ENCODE measurements at regions not wholly inside any gene's neighbourhood (a gene's known extent, or its start where the extent isn't known, plus 50 kb on each side); places are given as distances from the start of the nearest gene placed in this dataset.

GRCh38 chr3:194769020-194769643 lies 83.4 kb downstream of the FAM43A start:
- peak; percentile 93 for DNase-seq (ENCODE audit: low read depth)

- DNase-seq (ENCODE audit: low read depth): no peak
These were observed 86.7 kb downstream of the FAM43A start for GRCh38 chr3:194772241-194773000.

GRCh38 chr3:194773216-194773615 lies 87.5 kb downstream of the FAM43A start:
- DNase-seq (ENCODE audit: low read depth): no peak

GRCh38 chr3:194773771-194774455 lies 88.2 kb downstream of the FAM43A start:
- no peak for DNase-seq (ENCODE audit: low read depth)

- no peak for DNase-seq (ENCODE audit: low read depth)
These were observed 89.6 kb downstream of the FAM43A start for GRCh38 chr3:194775266-194775665.

- DNase-seq (ENCODE audit: low read depth): no peak
These were observed 90.0 kb downstream of the FAM43A start for GRCh38 chr3:194775731-194776130.

GRCh38 chr3:194777729-194778128 lies 92.0 kb downstream of the FAM43A start:
- peak; percentile 62 for DNase-seq (ENCODE audit: low read depth)

- peak; percentile 68 for DNase-seq (ENCODE audit: low read depth)
These were observed 94.1 kb downstream of the FAM43A start for GRCh38 chr3:194779729-194780224.

GRCh38 chr3:194780706-194781105 lies 95.0 kb downstream of the FAM43A start:
- no peak for DNase-seq (ENCODE audit: low read depth)

GRCh38 chr3:194781617-194782016 lies 95.9 kb downstream of the FAM43A start:
- no peak for DNase-seq (ENCODE audit: low read depth)

- DNase-seq (ENCODE audit: low read depth): peak; percentile 60
These were observed 97.2 kb downstream of the FAM43A start for GRCh38 chr3:194782698-194783404.

- DNase-seq (ENCODE audit: low read depth): no peak
These were observed 98.7 kb downstream of the FAM43A start for GRCh38 chr3:194784361-194784760.

- DNase-seq (ENCODE audit: low read depth): no peak
These were observed 99.6 kb downstream of the FAM43A start for GRCh38 chr3:194785315-194785714.

- no peak for DNase-seq (ENCODE audit: low read depth)
These were observed 101.4 kb downstream of the FAM43A start for GRCh38 chr3:194787072-194787471.

- DNase-seq (ENCODE audit: low read depth): no peak
These were observed 102.0 kb downstream of the FAM43A start for GRCh38 chr3:194787650-194788049.

GRCh38 chr3:194792368-194792767 lies 106.7 kb downstream of the FAM43A start:
- no peak for DNase-seq (ENCODE audit: low read depth)

- DNase-seq (ENCODE audit: low read depth): no peak
These were observed 112.0 kb downstream of the FAM43A start for GRCh38 chr3:194797555-194798250.

- DNase-seq (ENCODE audit: low read depth): no peak
These were observed 112.8 kb downstream of the FAM43A start for GRCh38 chr3:194798486-194798885.

GRCh38 chr3:194800002-194800401 lies 114.3 kb downstream of the FAM43A start:
- DNase-seq (ENCODE audit: low read depth): no peak

GRCh38 chr3:194801461-194802432 lies 116.1 kb downstream of the FAM43A start:
- DNase-seq (ENCODE audit: low read depth): no peak
